A673 (cell line): ENCODE measurements at regions not wholly inside any gene's neighbourhood (a gene's known extent, or its start where the extent isn't known, plus 50 kb on each side); places are given as distances from the start of the nearest gene placed in this dataset.

Source experiments
- BruUV-seq: library from RNA; stranded (reverse); fragments of 400-500 nt; replicated peaks from 2 replicates; lab custom pipeline; 2021; lab: Mats Ljungman, UMichigan
- CTCF ChIA-PET: fragments of 300-600 bp; sonication (Branson Sonifier 250); formaldehyde crosslinking; loops from one replicate; lab custom pipeline; 2022; ENCODE audit warnings: antibody characterized with exemption; lab: Charles Lee
- POLR2A ChIA-PET: fragments of 300-600 bp; sonication (Branson Sonifier 250); formaldehyde crosslinking; loops from one replicate; lab custom pipeline; 2022; ENCODE audit warnings: antibody characterized with exemption; ENCODE audit not compliant: low non-redundant PET; lab: Charles Lee
- DNase-seq: peaks from one replicate; pipeline ENCODE4 v3.0.0-alpha.2; 2015; ENCODE audit warnings: low spot score
- H3K27ac ChIP-seq: fragments of 200-600 bp; sonication (generic); 2 replicates; pipeline ENCODE4 v1.5.1; 2016; ENCODE audit warnings: mixed run types, low read depth, mild to moderate bottlenecking, mixed read lengths, antibody characterized with exemption, low read length; ENCODE audit not compliant: poor library complexity, severe bottlenecking
- H3K27me3 ChIP-seq: fragments of 200-600 bp; sonication (generic); replicated peaks from 2 replicates; pipeline ENCODE4 v1.6.1; 2017; ENCODE audit warnings: mixed run types, low read depth, mild to moderate bottlenecking, mixed read lengths, antibody characterized with exemption, low read length; ENCODE audit not compliant: insufficient read depth, poor library complexity
- H3K36me3 ChIP-seq: fragments of 200-600 bp; sonication (generic); 2 replicates; pipeline ENCODE4 v1.6.1; 2016; ENCODE audit warnings: mixed run types, mild to moderate bottlenecking, mixed read lengths, antibody characterized with exemption, low read length; ENCODE audit not compliant: insufficient read depth, poor library complexity, severe bottlenecking
- H3K4me1 ChIP-seq: fragments of 200-600 bp; sonication (generic); 2 replicates; pipeline ENCODE4 v1.6.1; 2017; ENCODE audit warnings: mixed run types, mild to moderate bottlenecking, mixed read lengths, antibody characterized with exemption, low read length; ENCODE audit not compliant: insufficient read depth, poor library complexity, severe bottlenecking
- H3K4me3 ChIP-seq: fragments of 200-600 bp; sonication (generic); 2 replicates; pipeline ENCODE4 v1.5.1; 2016; ENCODE audit warnings: low read depth, mixed run types, mild to moderate bottlenecking, mixed read lengths, low read length; ENCODE audit not compliant: poor library complexity, severe bottlenecking
- H3K9me3 ChIP-seq: fragments of 200-600 bp; sonication (generic); 2 replicates; pipeline ENCODE4 v1.6.1; 2016; ENCODE audit warnings: mixed run types, low read depth, mild to moderate bottlenecking, mixed read lengths, antibody characterized with exemption, low read length; ENCODE audit not compliant: poor library complexity, severe bottlenecking
- EZH2 ChIP-seq: fragments of 200-600 bp; sonication (generic); IDR thresholded peaks from 2 replicates; pipeline ENCODE4 v1.6.1; 2017; ENCODE audit warnings: borderline replicate concordance, low read depth, mild to moderate bottlenecking, mixed read lengths, antibody characterized with exemption, low read length; ENCODE audit not compliant: poor library complexity, severe bottlenecking
- intact Hi-C: fragments of 100-400 bp; cut with micrococcal nuclease; formaldehyde crosslinking; loops from one replicate; pipeline ENCODE4 v1.10.0; 2022; ENCODE audit not compliant: unreplicated experiment
- TF ChIP-seq, protein P1 (sequence below): fragments of 300-800, 200-600 bp; sonication (generic); conservative IDR thresholded peaks from 2 replicates; pipeline ENCODE4 v1.5.1; 2017; ENCODE audit warnings: low read depth, mild to moderate bottlenecking, antibody characterized with exemption, low read length, moderate library complexity, mixed read lengths

DNA sequence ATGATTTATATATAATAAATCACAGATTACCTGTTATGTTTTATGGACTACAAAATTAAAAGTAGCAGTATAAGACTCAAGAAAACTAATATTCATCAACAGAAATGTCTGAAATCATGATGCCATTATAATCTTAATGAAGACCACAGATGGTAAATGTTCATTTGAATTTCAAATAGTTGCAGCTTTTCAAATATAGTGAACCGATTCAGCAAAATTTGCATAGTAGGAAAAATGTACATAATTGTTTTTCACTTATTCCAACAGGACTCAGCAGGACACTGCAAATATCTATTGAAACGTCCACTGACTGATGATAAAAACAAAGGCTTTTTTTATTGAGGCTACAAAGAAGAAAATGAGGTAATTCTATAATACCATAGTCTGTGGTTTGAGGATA lies 51.2 kb upstream of the LSM8 start:
- no peak for DNase-seq
- no peak overlapping the region for H3K4me3 ChIP-seq
- no peak overlapping the region for H3K27ac ChIP-seq
- H3K4me1 ChIP-seq: no peaks in the 10 kb centered on the region
- peaks cover 5% of the 10 kb centered on the region for H3K9me3 ChIP-seq
- no TSS peak for BruUV-seq
- no peaks in the 10 kb centered on the region for H3K27me3 ChIP-seq
- no peak for TF ChIP-seq EZH2
- TF ChIP-seq, protein P1, sequence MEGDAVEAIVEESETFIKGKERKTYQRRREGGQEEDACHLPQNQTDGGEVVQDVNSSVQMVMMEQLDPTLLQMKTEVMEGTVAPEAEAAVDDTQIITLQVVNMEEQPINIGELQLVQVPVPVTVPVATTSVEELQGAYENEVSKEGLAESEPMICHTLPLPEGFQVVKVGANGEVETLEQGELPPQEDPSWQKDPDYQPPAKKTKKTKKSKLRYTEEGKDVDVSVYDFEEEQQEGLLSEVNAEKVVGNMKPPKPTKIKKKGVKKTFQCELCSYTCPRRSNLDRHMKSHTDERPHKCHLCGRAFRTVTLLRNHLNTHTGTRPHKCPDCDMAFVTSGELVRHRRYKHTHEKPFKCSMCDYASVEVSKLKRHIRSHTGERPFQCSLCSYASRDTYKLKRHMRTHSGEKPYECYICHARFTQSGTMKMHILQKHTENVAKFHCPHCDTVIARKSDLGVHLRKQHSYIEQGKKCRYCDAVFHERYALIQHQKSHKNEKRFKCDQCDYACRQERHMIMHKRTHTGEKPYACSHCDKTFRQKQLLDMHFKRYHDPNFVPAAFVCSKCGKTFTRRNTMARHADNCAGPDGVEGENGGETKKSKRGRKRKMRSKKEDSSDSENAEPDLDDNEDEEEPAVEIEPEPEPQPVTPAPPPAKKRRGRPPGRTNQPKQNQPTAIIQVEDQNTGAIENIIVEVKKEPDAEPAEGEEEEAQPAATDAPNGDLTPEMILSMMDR: no peak
- no peaks in the 10 kb centered on the region for H3K36me3 ChIP-seq
- ChIA-PET CTCF (no interaction called here), POLR2A (no interaction called here)
- intact Hi-C loops: no loop called here
